Neural cell (in vitro differentiated cells): ENCODE measurements at regions not wholly inside any gene's neighbourhood (a gene's known extent, or its start where the extent isn't known, plus 50 kb on each side); places are given as distances from the start of the nearest gene placed in this dataset.

Experiments
- H2AFZ ChIP-seq: fragments of 200-600, 300-800 bp; sonication (generic), shearing (Covaris generic); 2 replicates; pipeline ENCODE4 v1.6.0; 2014; ENCODE audit warnings: low read depth, mild to moderate bottlenecking, antibody characterized with exemption, low read length, moderate library complexity
- H3F3A ChIP-seq: fragments of 200-600 bp; shearing (Covaris generic); 2 replicates; pipeline ENCODE4 v1.6.1; 2016; ENCODE audit warnings: mild to moderate bottlenecking, moderate library complexity, mixed read lengths, antibody characterized with exemption, low read length; ENCODE audit not compliant: insufficient read depth, poor library complexity, severe bottlenecking
- H3K27ac ChIP-seq: fragments of 200-600, 300-800 bp; sonication (generic), shearing (Covaris generic); 2 replicates; pipeline ENCODE4 v1.5.1; 2014; ENCODE audit warnings: mild to moderate bottlenecking, low read length, moderate library complexity
- H3K27me3 ChIP-seq: fragments of 300-800, 200-600 bp; sonication (generic), shearing (Covaris generic); 2 replicates; pipeline ENCODE4 v1.6.0; 2014; ENCODE audit warnings: mild to moderate bottlenecking, low read depth, low read length, moderate library complexity; ENCODE audit not compliant: insufficient read depth
- H3K36me3 ChIP-seq: fragments of 300-800, 200-600 bp; sonication (generic), shearing (Covaris generic); 2 replicates; pipeline ENCODE4 v1.5.1; 2014; ENCODE audit warnings: mild to moderate bottlenecking, antibody characterized with exemption, low read length, moderate library complexity; ENCODE audit not compliant: insufficient read depth
- H3K4me2 ChIP-seq: fragments of 300-800, 200-600 bp; sonication (generic), shearing (Covaris generic); 2 replicates; pipeline ENCODE4 v1.6.0; 2014; ENCODE audit warnings: mild to moderate bottlenecking, low read length
- H3K4me3 ChIP-seq: fragments of 300-800, 200-600 bp; sonication (generic), shearing (Covaris generic); 2 replicates; pipeline ENCODE4 v1.5.1; 2014; ENCODE audit warnings: mild to moderate bottlenecking, low read length, moderate library complexity
- H3K79me2 ChIP-seq: fragments of 200-600 bp; shearing (Covaris generic); replicated peaks from 2 replicates; pipeline ENCODE4 v1.6.0; 2014; ENCODE audit warnings: mild to moderate bottlenecking, low read length, moderate library complexity; ENCODE audit not compliant: insufficient read depth
- H3K9ac ChIP-seq: fragments of 300-800, 200-600 bp; sonication (generic), shearing (Covaris generic); 2 replicates; pipeline ENCODE4 v1.6.1; 2016; ENCODE audit warnings: mild to moderate bottlenecking, low read length, mixed read lengths
- H3K9me2 ChIP-seq: fragments of 200-600 bp; shearing (Covaris generic); 2 replicates; pipeline ENCODE4 v1.6.1; 2016; ENCODE audit warnings: mild to moderate bottlenecking, low read length, mixed read lengths; ENCODE audit not compliant: insufficient read depth
- H3K9me3 ChIP-seq: fragments of 200-600, 300-800 bp; sonication (generic), shearing (Covaris generic); 2 replicates; pipeline ENCODE4 v1.6.1; 2016; ENCODE audit warnings: mild to moderate bottlenecking, mixed run types, low read length, moderate library complexity, mixed read lengths
- H4K20me1 ChIP-seq: fragments of 200-600 bp; shearing (Covaris generic); 2 replicates; pipeline ENCODE4 v1.6.1; 2016; ENCODE audit warnings: mild to moderate bottlenecking, mixed run types; ENCODE audit not compliant: insufficient read depth
- EP300 ChIP-seq: fragments of 450-650 bp; conservative IDR thresholded peaks from 2 replicates; pipeline ENCODE4 v1.6.1; 2014; ENCODE audit warnings: antibody characterized with exemption, mild to moderate bottlenecking, moderate library complexity; ENCODE audit not compliant: poor library complexity, severe bottlenecking
- EZH2 ChIP-seq: fragments of 200-600, 300-800 bp; shearing (Covaris generic), sonication (generic); IDR thresholded peaks from 2 replicates; pipeline ENCODE4 v1.6.1; 2014; ENCODE audit warnings: antibody characterized with exemption, low read length, borderline replicate concordance, mild to moderate bottlenecking; ENCODE audit not compliant: insufficient read depth, poor library complexity, severe bottlenecking
- MXI1 ChIP-seq: fragments of 450-650 bp; conservative IDR thresholded peaks from 2 replicates; pipeline ENCODE4 v1.6.1; 2014; ENCODE audit warnings: antibody characterized with exemption, mild to moderate bottlenecking; ENCODE audit not compliant: poor library complexity, severe bottlenecking
- POLR2AphosphoS5 ChIP-seq: IDR thresholded peaks from 2 replicates; pipeline ENCODE4 v1.6.1; 2012
- RAD21 ChIP-seq: fragments of 450-650 bp; conservative IDR thresholded peaks from 2 replicates; pipeline ENCODE4 v1.6.1; 2014; ENCODE audit warnings: antibody characterized with exemption, mild to moderate bottlenecking, moderate library complexity
- SMC3 ChIP-seq: fragments of 450-650 bp; conservative IDR thresholded peaks from 2 replicates; pipeline ENCODE4 v1.6.1; 2014; ENCODE audit warnings: antibody characterized with exemption, mild to moderate bottlenecking, moderate library complexity; ENCODE audit not compliant: poor library complexity
- TAF1 ChIP-seq: IDR thresholded peaks from 2 replicates; pipeline ENCODE4 v1.6.1; 2012; ENCODE audit warnings: low read depth
- TF ChIP-seq, protein P1 (sequence below): fragments of 450-650 bp; IDR thresholded peaks from 2 replicates; pipeline ENCODE4 v1.5.1; 2014; ENCODE audit warnings: antibody characterized with exemption, mild to moderate bottlenecking, moderate library complexity; ENCODE audit not compliant: poor library complexity, severe bottlenecking
- TF ChIP-seq, protein P2 (sequence below): IDR thresholded peaks from 2 replicates; pipeline ENCODE4 v1.6.1; 2012; ENCODE audit warnings: borderline replicate concordance

DNA sequence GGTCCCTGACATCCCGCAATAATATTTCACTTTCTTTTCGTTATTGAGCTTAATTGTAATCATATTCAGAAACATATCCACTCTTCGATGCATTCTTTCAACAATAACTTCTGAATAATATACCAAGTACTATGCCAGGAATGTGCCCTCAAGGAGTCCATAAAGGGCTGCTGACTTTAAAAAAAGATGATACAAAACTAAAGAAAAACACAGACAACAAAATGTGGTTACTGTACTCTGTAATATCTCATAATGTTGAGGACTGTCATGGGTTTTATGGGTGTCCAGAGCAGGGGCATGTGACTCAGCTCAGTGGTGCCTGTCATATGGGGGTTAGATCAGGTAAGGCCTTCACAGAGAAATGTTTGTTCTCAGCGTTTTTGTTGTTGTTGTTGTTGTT lies 73.7 kb downstream of the ARL4A start:
- no peaks in the 10 kb centered on the region for H3K36me3 ChIP-seq
- peaks cover 16% of the 10 kb centered on the region for H3K27me3 ChIP-seq

GRCh38 chr7:12761691-12762090 lies 74.3 kb downstream of the ARL4A start:
- Histone ChIP-seq H3K9me2 (no peaks in the 10 kb centered on the region), H3K9me3 (no peaks in the 10 kb centered on the region), H3K27me3 (peaks cover 21% of the 10 kb centered on the region), H2AFZ (no peak overlapping the region), H3K36me3 (no peaks in the 10 kb centered on the region), H3K79me2 (no peaks in the 10 kb centered on the region), H3K4me2 (no peak overlapping the region), H3K4me3 (no peak overlapping the region), H3K27ac (no peak overlapping the region), H3F3A (no peaks in the 10 kb centered on the region), H3K9ac (no peak overlapping the region), H4K20me1 (no peaks in the 10 kb centered on the region)
- no peak for TF ChIP-seq MXI1
- no peak for TF ChIP-seq POLR2AphosphoS5
- no peak for TF ChIP-seq TAF1
- no peak for TF ChIP-seq RAD21
- no peak for TF ChIP-seq SMC3
- TF ChIP-seq, protein P1, sequence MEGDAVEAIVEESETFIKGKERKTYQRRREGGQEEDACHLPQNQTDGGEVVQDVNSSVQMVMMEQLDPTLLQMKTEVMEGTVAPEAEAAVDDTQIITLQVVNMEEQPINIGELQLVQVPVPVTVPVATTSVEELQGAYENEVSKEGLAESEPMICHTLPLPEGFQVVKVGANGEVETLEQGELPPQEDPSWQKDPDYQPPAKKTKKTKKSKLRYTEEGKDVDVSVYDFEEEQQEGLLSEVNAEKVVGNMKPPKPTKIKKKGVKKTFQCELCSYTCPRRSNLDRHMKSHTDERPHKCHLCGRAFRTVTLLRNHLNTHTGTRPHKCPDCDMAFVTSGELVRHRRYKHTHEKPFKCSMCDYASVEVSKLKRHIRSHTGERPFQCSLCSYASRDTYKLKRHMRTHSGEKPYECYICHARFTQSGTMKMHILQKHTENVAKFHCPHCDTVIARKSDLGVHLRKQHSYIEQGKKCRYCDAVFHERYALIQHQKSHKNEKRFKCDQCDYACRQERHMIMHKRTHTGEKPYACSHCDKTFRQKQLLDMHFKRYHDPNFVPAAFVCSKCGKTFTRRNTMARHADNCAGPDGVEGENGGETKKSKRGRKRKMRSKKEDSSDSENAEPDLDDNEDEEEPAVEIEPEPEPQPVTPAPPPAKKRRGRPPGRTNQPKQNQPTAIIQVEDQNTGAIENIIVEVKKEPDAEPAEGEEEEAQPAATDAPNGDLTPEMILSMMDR, result no peak
- TF ChIP-seq, protein P2, sequence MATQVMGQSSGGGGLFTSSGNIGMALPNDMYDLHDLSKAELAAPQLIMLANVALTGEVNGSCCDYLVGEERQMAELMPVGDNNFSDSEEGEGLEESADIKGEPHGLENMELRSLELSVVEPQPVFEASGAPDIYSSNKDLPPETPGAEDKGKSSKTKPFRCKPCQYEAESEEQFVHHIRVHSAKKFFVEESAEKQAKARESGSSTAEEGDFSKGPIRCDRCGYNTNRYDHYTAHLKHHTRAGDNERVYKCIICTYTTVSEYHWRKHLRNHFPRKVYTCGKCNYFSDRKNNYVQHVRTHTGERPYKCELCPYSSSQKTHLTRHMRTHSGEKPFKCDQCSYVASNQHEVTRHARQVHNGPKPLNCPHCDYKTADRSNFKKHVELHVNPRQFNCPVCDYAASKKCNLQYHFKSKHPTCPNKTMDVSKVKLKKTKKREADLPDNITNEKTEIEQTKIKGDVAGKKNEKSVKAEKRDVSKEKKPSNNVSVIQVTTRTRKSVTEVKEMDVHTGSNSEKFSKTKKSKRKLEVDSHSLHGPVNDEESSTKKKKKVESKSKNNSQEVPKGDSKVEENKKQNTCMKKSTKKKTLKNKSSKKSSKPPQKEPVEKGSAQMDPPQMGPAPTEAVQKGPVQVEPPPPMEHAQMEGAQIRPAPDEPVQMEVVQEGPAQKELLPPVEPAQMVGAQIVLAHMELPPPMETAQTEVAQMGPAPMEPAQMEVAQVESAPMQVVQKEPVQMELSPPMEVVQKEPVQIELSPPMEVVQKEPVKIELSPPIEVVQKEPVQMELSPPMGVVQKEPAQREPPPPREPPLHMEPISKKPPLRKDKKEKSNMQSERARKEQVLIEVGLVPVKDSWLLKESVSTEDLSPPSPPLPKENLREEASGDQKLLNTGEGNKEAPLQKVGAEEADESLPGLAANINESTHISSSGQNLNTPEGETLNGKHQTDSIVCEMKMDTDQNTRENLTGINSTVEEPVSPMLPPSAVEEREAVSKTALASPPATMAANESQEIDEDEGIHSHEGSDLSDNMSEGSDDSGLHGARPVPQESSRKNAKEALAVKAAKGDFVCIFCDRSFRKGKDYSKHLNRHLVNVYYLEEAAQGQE, result no peak
- no peak for TF ChIP-seq EP300
- TF ChIP-seq EZH2, result no peak

More for the DNA sequence above, 73.7 kb downstream of the ARL4A start:
- no peak overlapping the region for H3K9ac ChIP-seq
- H2AFZ ChIP-seq, result no peak overlapping the region
- TF ChIP-seq, protein P2, result no peak
- TF ChIP-seq SMC3 (no peak), RAD21 (no peak), TAF1 (no peak), EZH2 (no peak), MXI1 (no peak), EP300 (no peak), POLR2AphosphoS5 (no peak)
- TF ChIP-seq, protein P1, result no peak
- no peak overlapping the region for H3K4me2 ChIP-seq
- H4K20me1 ChIP-seq, result no peaks in the 10 kb centered on the region
- no peak overlapping the region for H3K27ac ChIP-seq
- no peaks in the 10 kb centered on the region for H3K79me2 ChIP-seq
- no peaks in the 10 kb centered on the region for H3K9me2 ChIP-seq
- H3K9me3 ChIP-seq, result no peaks in the 10 kb centered on the region
- H3F3A ChIP-seq, result no peaks in the 10 kb centered on the region
- no peak overlapping the region for H3K4me3 ChIP-seq
